GM23338 (cell line): ENCODE measurements at regions not wholly inside any gene's neighbourhood (a gene's known extent, or its start where the extent isn't known, plus 50 kb on each side); places are given as distances from the start of the nearest gene placed in this dataset.

Source experiments
- ATAC-seq: fragments of 200-7000 bp; cut with Tn5 transposase; 3 replicates; pipeline ENCODE4 v1.9.1; 2020
- DNase-seq: peaks from one replicate; pipeline ENCODE4 v3.0.0-alpha.2; 2015; ENCODE audit warnings: low spot score
- H2AFZ ChIP-seq: fragments of 200-600 bp; sonication (generic); 2 replicates; pipeline ENCODE4 v1.8.0; 2016; ENCODE audit warnings: antibody characterized with exemption, mild to moderate bottlenecking, moderate library complexity
- H3F3A ChIP-seq: fragments of 200-600 bp; sonication (generic); replicated peaks from 2 replicates; pipeline ENCODE4 v1.8.0; 2017; ENCODE audit warnings: antibody characterized with exemption, mixed run types, low read depth
- H3K27ac ChIP-seq: fragments of 200-600 bp; sonication (generic); 2 replicates; pipeline ENCODE4 v1.6.1; 2016; ENCODE audit warnings: low read depth
- H3K27me3 ChIP-seq: fragments of 200-600 bp; sonication (generic); 2 replicates; pipeline ENCODE4 v1.8.0; 2016; ENCODE audit warnings: mild to moderate bottlenecking, mixed run types, moderate library complexity; ENCODE audit not compliant: insufficient read depth
- H3K36me3 ChIP-seq: fragments of 200-600 bp; sonication (generic); 2 replicates; pipeline ENCODE4 v1.8.0; 2016; ENCODE audit warnings: mild to moderate bottlenecking; ENCODE audit not compliant: insufficient read depth
- H3K4me1 ChIP-seq: fragments of 200-600 bp; sonication (generic); 2 replicates; pipeline ENCODE4 v1.8.0; 2016; ENCODE audit warnings: mild to moderate bottlenecking, moderate library complexity; ENCODE audit not compliant: insufficient read depth
- H3K4me2 ChIP-seq: fragments of 200-600 bp; sonication (generic); 2 replicates; pipeline ENCODE4 v1.7.1; 2017; ENCODE audit warnings: mixed run types
- H3K4me3 ChIP-seq: fragments of 200-600 bp; sonication (generic); 2 replicates; pipeline ENCODE4 v1.6.1; 2016; ENCODE audit warnings: mixed run types
- H3K79me2 ChIP-seq: fragments of 200-600 bp; sonication (generic); replicated peaks from 2 replicates; pipeline ENCODE4 v1.8.0; 2017; ENCODE audit warnings: mild to moderate bottlenecking; ENCODE audit not compliant: insufficient read depth
- H3K9me2 ChIP-seq: fragments of 200-600 bp; sonication (generic); 2 replicates; pipeline ENCODE4 v1.8.0; 2017; ENCODE audit not compliant: insufficient read depth
- H4K20me1 ChIP-seq: fragments of 200-600 bp; sonication (generic); replicated peaks from 2 replicates; pipeline ENCODE4 v1.8.0; 2017; ENCODE audit warnings: mild to moderate bottlenecking; ENCODE audit not compliant: insufficient read depth
- H3K27ac Mint-ChIP-seq: 2 replicates; pipeline ENCODE4 v1.8.0; 2020; ENCODE audit warnings: inconsistent platforms, mild to moderate bottlenecking, moderate library complexity, mixed read lengths
- H3K27me3 Mint-ChIP-seq: 3 replicates; pipeline ENCODE4 v1.8.0; 2022; ENCODE audit warnings: low read depth, mild to moderate bottlenecking, moderate library complexity, mixed read lengths, inconsistent platforms; ENCODE audit not compliant: insufficient read depth, poor library complexity
- H3K36me3 Mint-ChIP-seq: 3 replicates; pipeline ENCODE4 v1.8.0; 2021; ENCODE audit warnings: low read depth, mild to moderate bottlenecking, inconsistent platforms, moderate library complexity, mixed read lengths
- H3K4me1 Mint-ChIP-seq: 3 replicates; pipeline ENCODE4 v1.8.0; 2020; ENCODE audit warnings: mild to moderate bottlenecking, inconsistent platforms, mixed read lengths
- H3K4me3 Mint-ChIP-seq: 3 replicates; pipeline ENCODE4 v1.8.0; 2021; ENCODE audit warnings: moderate library complexity, mild to moderate bottlenecking, inconsistent platforms, mixed read lengths
- H3K9me3 Mint-ChIP-seq: 3 replicates; pipeline ENCODE4 v1.8.0; 2020; ENCODE audit warnings: moderate library complexity, mild to moderate bottlenecking, inconsistent platforms, mixed read lengths
- EZH2phosphoT487 ChIP-seq: fragments of 200-600 bp; sonication (generic); IDR thresholded peaks from one replicate; pipeline ENCODE4 v1.8.1; 2018; ENCODE audit warnings: antibody characterized with exemption; ENCODE audit not compliant: unreplicated experiment
- JUNB ChIP-seq: IDR thresholded peaks from one replicate; pipeline ENCODE4 v1.6.1; 2016; ENCODE audit warnings: antibody characterized with exemption; ENCODE audit not compliant: unreplicated experiment
- POLR2AphosphoS5 ChIP-seq: IDR thresholded peaks from 2 replicates; pipeline ENCODE4 v1.6.1; 2016; ENCODE audit warnings: antibody characterized with exemption, low read depth
- STAT1 ChIP-seq: IDR thresholded peaks from one replicate; pipeline ENCODE4 v1.6.1; 2016; ENCODE audit warnings: antibody characterized with exemption; ENCODE audit not compliant: unreplicated experiment
- ZNF114 ChIP-seq: fragments of 250-450 bp; sonication (Bioruptor Pico); IDR thresholded peaks from 2 replicates; pipeline ENCODE4 v1.5.0; 2020; ENCODE audit warnings: mild to moderate bottlenecking, moderate library complexity
- TF ChIP-seq, protein P1 (sequence below): IDR thresholded peaks from 2 replicates; pipeline ENCODE4 v1.6.1; 2016; ENCODE audit warnings: antibody characterized with exemption
- TF ChIP-seq, protein P2 (sequence below), 2 experiments: fragments of 200-600 bp in 1 of 2; sonication (generic) in 1 of 2; conservative IDR thresholded peaks; 2 replicates each; pipeline versions ENCODE4 v1.5.1 to v1.6.1; 2016 to 2017; ENCODE audit warnings: antibody characterized with exemption in 2 of 2, low read depth in 2 of 2, mild to moderate bottlenecking in 2 of 2, moderate library complexity in 1 of 2
- TF ChIP-seq, protein P3 (sequence below): fragments of 250-450 bp; sonication (Bioruptor Pico); IDR thresholded peaks from 2 replicates; pipeline ENCODE4 v1.5.0; 2020; ENCODE audit warnings: mild to moderate bottlenecking, moderate library complexity

DNA sequence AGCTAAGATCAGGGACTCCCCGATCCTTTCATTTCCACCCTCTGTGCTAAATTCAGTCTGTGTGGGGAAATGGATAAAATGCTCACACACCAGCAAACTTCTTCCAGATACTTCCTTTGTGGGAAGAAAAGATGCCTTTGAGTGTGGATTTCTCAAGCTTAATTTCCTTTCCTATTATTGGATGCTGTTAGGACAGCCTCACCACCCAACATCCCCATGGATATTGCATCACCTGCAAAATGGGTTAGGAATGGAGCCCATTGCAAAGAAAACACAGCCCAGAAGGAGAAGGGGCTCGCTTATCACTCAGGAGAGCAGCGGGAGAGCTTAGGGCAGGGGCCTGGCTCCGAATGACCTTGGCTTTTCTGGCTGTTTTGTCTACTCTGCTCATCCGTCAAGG lies 272.2 kb downstream of the CDC5L start (continued):
- TF ChIP-seq, protein P1, sequence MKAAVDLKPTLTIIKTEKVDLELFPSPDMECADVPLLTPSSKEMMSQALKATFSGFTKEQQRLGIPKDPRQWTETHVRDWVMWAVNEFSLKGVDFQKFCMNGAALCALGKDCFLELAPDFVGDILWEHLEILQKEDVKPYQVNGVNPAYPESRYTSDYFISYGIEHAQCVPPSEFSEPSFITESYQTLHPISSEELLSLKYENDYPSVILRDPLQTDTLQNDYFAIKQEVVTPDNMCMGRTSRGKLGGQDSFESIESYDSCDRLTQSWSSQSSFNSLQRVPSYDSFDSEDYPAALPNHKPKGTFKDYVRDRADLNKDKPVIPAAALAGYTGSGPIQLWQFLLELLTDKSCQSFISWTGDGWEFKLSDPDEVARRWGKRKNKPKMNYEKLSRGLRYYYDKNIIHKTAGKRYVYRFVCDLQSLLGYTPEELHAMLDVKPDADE = no peak
- TF ChIP-seq EZH2phosphoT487 (no peak), POLR2AphosphoS5 (no peak), JUNB (no peak)
- TF ChIP-seq, protein P2, sequence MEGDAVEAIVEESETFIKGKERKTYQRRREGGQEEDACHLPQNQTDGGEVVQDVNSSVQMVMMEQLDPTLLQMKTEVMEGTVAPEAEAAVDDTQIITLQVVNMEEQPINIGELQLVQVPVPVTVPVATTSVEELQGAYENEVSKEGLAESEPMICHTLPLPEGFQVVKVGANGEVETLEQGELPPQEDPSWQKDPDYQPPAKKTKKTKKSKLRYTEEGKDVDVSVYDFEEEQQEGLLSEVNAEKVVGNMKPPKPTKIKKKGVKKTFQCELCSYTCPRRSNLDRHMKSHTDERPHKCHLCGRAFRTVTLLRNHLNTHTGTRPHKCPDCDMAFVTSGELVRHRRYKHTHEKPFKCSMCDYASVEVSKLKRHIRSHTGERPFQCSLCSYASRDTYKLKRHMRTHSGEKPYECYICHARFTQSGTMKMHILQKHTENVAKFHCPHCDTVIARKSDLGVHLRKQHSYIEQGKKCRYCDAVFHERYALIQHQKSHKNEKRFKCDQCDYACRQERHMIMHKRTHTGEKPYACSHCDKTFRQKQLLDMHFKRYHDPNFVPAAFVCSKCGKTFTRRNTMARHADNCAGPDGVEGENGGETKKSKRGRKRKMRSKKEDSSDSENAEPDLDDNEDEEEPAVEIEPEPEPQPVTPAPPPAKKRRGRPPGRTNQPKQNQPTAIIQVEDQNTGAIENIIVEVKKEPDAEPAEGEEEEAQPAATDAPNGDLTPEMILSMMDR (conservative IDR thresholded peaks at IDR 0.05; ENCODE audit: low read depth in 2 of 2) = no peak

DNA sequence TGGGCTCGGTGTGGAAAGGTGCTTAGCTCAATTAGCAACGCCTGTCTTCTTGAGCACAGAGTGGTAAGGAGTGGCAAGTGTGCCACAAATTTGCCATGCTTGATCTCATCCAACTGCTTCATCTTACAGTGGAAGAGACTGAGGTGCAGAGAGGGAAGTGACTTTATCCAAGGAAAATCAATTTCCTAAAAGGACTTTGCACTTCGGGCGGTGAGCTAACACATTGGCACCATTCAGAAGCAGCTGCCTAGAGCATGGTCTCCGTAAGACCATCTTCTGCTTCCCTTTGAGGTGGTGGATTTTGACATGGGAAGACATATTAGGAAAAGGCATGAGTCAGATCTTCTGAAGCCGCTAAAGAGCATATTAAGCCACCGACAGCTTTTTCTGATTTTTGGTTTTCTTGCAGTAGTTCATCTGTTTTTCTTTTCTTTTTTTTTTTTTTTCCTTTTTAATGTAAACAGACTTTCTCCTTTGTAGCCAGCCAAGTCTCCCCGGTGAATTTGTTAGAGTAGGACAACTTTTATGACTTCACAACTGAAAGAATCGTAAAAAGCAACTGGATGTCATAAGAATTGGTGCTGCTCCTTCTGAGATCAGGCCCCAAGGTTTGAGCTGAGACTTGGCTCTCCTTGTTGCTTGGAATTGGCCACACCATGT lies 273.2 kb downstream of the CDC5L start:
- Histone ChIP-seq H3K27me3 (no peaks in the 10 kb centered on the region), H3K4me2 (0 out of 2 replicates have a peak overlapping the region, but pooled peaks have one; percentile 19), H3K4me1 (peaks cover 32% of the 10 kb centered on the region), H3K27ac (no peak overlapping the region), H3F3A (0 out of 2 replicates have a peak, but pooled peaks cover 3% of the 10 kb centered on the region), H3K4me3 (no peak overlapping the region), H3K36me3 (no peaks in the 10 kb centered on the region), H4K20me1 (no peaks in the 10 kb centered on the region), H2AFZ (0 out of 2 replicates have a peak overlapping the region, but pooled peaks have one; percentile 12), H3K9me2 (no peaks in the 10 kb centered on the region), H3K79me2 (no peaks in the 10 kb centered on the region)
- Mint-ChIP-seq H3K4me1 (peaks cover 48% of the 10 kb centered on the region), H3K27me3 (peaks cover 9% of the 10 kb centered on the region), H3K27ac (no peak overlapping the region), H3K36me3 (no peaks in the 10 kb centered on the region; the same call in 2 of the 3 replicates), H3K9me3 (no peaks in the 10 kb centered on the region), H3K4me3 (no peak overlapping the region)
- DNase-seq = no peak
- TF ChIP-seq STAT1 (no peak), ZNF114 (no peak)
- no peak for ATAC-seq

DNA sequence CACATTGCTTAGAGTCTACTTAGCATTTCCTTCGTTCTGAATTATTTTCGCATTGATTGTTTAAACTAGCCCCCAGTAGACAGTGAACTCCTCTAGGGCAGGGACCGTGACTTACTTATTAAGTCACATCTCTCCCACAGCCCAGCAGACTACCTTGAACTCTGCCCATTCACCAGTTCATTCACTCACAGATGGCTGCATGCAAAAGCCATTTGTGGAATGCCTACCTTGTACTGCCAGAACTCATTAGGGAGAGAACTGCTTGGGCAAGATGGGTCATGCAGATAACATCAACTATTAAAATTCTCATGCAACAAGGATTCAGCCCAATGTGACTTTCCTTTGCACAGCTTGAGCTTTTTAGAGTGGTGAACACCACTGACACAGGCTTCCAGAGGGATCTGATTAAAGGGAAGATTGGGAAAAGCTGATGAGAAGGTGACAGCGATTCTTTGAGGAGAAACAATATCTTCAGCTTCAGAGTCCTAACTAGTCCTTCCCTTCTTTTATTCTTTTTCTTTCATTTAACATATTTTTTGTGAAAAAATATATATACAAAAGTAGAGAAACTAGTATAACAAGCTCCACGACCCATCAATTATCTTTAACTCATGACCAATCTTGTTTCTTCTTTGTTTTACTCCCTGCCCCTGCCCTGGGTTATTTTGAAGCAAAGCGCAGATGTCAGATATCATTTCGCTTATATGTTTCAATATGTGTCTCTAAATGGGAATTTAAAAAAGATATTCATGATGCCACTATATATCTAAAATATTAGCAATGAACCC lies 273.9 kb downstream of the CDC5L start:
- H3K27ac ChIP-seq = peak overlapping the region; percentile 87
- TF ChIP-seq, protein P3, sequence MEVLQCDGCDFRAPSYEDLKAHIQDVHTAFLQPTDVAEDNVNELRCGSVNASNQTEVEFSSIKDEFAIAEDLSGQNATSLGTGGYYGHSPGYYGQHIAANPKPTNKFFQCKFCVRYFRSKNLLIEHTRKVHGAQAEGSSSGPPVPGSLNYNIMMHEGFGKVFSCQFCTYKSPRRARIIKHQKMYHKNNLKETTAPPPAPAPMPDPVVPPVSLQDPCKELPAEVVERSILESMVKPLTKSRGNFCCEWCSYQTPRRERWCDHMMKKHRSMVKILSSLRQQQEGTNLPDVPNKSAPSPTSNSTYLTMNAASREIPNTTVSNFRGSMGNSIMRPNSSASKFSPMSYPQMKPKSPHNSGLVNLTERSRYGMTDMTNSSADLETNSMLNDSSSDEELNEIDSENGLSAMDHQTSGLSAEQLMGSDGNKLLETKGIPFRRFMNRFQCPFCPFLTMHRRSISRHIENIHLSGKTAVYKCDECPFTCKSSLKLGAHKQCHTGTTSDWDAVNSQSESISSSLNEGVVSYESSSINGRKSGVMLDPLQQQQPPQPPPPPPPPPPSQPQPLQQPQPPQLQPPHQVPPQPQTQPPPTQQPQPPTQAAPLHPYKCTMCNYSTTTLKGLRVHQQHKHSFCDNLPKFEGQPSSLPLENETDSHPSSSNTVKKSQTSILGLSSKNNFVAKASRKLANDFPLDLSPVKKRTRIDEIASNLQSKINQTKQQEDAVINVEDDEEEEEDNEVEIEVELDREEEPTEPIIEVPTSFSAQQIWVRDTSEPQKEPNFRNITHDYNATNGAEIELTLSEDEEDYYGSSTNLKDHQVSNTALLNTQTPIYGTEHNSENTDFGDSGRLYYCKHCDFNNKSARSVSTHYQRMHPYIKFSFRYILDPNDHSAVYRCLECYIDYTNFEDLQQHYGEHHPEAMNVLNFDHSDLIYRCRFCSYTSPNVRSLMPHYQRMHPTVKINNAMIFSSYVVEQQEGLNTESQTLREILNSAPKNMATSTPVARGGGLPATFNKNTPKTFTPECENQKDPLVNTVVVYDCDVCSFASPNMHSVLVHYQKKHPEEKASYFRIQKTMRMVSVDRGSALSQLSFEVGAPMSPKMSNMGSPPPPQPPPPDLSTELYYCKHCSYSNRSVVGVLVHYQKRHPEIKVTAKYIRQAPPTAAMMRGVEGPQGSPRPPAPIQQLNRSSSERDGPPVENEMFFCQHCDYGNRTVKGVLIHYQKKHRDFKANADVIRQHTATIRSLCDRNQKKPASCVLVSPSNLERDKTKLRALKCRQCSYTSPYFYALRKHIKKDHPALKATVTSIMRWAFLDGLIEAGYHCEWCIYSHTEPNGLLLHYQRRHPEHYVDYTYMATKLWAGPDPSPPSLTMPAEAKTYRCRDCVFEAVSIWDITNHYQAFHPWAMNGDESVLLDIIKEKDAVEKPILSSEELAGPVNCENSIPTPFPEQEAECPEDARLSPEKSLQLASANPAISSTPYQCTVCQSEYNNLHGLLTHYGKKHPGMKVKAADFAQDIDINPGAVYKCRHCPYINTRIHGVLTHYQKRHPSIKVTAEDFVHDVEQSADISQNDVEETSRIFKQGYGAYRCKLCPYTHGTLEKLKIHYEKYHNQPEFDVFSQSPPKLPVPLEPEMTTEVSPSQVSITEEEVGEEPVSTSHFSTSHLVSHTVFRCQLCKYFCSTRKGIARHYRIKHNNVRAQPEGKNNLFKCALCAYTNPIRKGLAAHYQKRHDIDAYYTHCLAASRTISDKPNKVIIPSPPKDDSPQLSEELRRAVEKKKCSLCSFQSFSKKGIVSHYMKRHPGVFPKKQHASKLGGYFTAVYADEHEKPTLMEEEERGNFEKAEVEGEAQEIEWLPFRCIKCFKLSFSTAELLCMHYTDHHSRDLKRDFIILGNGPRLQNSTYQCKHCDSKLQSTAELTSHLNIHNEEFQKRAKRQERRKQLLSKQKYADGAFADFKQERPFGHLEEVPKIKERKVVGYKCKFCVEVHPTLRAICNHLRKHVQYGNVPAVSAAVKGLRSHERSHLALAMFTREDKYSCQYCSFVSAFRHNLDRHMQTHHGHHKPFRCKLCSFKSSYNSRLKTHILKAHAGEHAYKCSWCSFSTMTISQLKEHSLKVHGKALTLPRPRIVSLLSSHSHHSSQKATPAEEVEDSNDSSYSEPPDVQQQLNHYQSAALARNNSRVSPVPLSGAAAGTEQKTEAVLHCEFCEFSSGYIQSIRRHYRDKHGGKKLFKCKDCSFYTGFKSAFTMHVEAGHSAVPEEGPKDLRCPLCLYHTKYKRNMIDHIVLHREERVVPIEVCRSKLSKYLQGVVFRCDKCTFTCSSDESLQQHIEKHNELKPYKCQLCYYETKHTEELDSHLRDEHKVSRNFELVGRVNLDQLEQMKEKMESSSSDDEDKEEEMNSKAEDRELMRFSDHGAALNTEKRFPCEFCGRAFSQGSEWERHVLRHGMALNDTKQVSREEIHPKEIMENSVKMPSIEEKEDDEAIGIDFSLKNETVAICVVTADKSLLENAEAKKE (CRISPR knock-in tag) = no peak

More for the DNA sequence above, 273.9 kb downstream of the CDC5L start:
- Mint-ChIP-seq H3K4me3 (no peak overlapping the region), H3K27ac (no peak overlapping the region), H3K27me3 (peaks cover 9% of the 10 kb centered on the region), H3K9me3 (no peaks in the 10 kb centered on the region), H3K4me1 (peaks cover 54% of the 10 kb centered on the region), H3K36me3 (no peaks in the 10 kb centered on the region; the same call in 2 of the 3 replicates)
- Histone ChIP-seq H4K20me1 (no peaks in the 10 kb centered on the region), H3K27me3 (no peaks in the 10 kb centered on the region), H3K9me2 (no peaks in the 10 kb centered on the region), H3K79me2 (no peaks in the 10 kb centered on the region), H2AFZ (0 out of 2 replicates have a peak overlapping the region, but pooled peaks have one; percentile 12), H3K36me3 (no peaks in the 10 kb centered on the region), H3F3A (0 out of 2 replicates have a peak, but pooled peaks cover 3% of the 10 kb centered on the region), H3K4me2 (peak overlapping the region; percentile 19; the same call in 1 of the 2 replicates), H3K4me3 (no peak overlapping the region), H3K4me1 (peaks cover 32% of the 10 kb centered on the region)
- ATAC-seq (no peak), DNase-seq (no peak)
